ENCODE measurements at regions not wholly inside any gene's neighbourhood (a gene's known extent, or its start where the extent isn't known, plus 50 kb on each side); places are given as distances from the start of the nearest gene placed in this dataset.

DNA sequence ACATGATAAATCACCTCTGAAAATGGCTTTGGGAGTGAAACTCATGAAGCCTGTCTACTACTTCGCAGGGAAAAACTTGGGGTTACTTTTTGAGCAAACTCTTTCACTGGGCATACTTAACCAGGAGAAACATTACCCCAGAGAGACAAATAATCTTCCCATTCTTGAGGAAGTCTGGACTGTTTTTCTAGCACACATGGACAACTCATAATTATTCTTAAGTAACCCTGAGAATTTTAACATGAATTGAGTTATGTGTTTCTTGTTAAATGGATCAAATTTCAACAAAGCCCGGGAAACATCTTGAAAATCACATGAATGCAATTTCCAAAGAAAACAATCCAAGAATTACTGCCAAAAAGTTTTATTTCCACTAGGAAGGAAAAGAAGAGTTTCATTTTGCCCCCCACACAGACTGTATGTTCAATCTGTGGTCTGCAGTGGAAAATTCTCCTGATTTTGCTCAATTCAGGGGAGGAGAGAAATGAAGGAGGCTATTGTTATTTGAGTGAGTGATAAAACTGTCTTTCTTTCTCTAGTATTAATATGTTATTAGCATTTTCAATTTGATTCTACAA, 564.8 kb upstream of the CLINT1 start:
- no peaks in the 10 kb centered on the region for H3K36me3 ChIP-seq (ENCODE audit: control insufficient read depth in 2 of 2, extremely low read depth in 1 of 2, insufficient read depth in 2 of 2, low read length in 2 of 2)
- TF ChIP-seq, protein P1, sequence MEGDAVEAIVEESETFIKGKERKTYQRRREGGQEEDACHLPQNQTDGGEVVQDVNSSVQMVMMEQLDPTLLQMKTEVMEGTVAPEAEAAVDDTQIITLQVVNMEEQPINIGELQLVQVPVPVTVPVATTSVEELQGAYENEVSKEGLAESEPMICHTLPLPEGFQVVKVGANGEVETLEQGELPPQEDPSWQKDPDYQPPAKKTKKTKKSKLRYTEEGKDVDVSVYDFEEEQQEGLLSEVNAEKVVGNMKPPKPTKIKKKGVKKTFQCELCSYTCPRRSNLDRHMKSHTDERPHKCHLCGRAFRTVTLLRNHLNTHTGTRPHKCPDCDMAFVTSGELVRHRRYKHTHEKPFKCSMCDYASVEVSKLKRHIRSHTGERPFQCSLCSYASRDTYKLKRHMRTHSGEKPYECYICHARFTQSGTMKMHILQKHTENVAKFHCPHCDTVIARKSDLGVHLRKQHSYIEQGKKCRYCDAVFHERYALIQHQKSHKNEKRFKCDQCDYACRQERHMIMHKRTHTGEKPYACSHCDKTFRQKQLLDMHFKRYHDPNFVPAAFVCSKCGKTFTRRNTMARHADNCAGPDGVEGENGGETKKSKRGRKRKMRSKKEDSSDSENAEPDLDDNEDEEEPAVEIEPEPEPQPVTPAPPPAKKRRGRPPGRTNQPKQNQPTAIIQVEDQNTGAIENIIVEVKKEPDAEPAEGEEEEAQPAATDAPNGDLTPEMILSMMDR (optimal IDR thresholded peaks at IDR 0.05 in 1 of 3, IDR thresholded peaks at IDR 0.05 in 1 of 3, conservative IDR thresholded peaks at IDR 0.05 in 1 of 3; ENCODE audit: extremely low read depth in 1 of 3, insufficient read depth in 2 of 3, low read length in 3 of 3), result no peak
- no peak for TF ChIP-seq EZH2 (IDR thresholded peaks at IDR 0.05; ENCODE audit: low read length)
- H3K9me1 ChIP-seq (ENCODE audit: control insufficient read depth, extremely low read depth, insufficient read depth, low read length), result no peaks in the 10 kb centered on the region
- no peaks in the 10 kb centered on the region for H3K79me2 ChIP-seq (ENCODE audit: control insufficient read depth, insufficient read depth, low read length)
- H4K20me1 ChIP-seq (ENCODE audit: control insufficient read depth, extremely low read depth, insufficient read depth, low read length), result no peaks in the 10 kb centered on the region
- no peak overlapping the region for H3K4me2 ChIP-seq (ENCODE audit: control insufficient read depth, extremely low read depth, insufficient read depth, low read depth, low read length)
- DNase-seq (ENCODE audit: low read depth, low spot score), result no peak
- no peak overlapping the region for H3K9ac ChIP-seq (ENCODE audit: control insufficient read depth, extremely low read depth, insufficient read depth, low read length)
- dilution Hi-C loops (cut with MboI; ENCODE audit: extremely low pct_ligation_motif_present, low sequenced_read_pairs), result no loop called here
- no peak overlapping the region for H2AFZ ChIP-seq (ENCODE audit: control insufficient read depth, low read length)
- H3K4me1 ChIP-seq (ENCODE audit: control insufficient read depth, extremely low read depth, insufficient read depth, low read length), result no peaks in the 10 kb centered on the region
- H3K27me3 ChIP-seq (ENCODE audit: control insufficient read depth, extremely low read depth, insufficient read depth, low read length), result no peaks in the 10 kb centered on the region
- no peak for FAIRE-seq
- H3K9me3 ChIP-seq (ENCODE audit: control insufficient read depth, low read depth, low read length), result no peaks in the 10 kb centered on the region
- H3K4me3 ChIP-seq (ENCODE audit: control insufficient read depth in 2 of 3, extremely low read depth in 1 of 3, insufficient read depth in 2 of 3, low read depth in 1 of 3, low read length in 3 of 3), result no peak overlapping the region
- H3K27ac ChIP-seq (ENCODE audit: control insufficient read depth, insufficient read depth, low read length), result no peak overlapping the region

DNA sequence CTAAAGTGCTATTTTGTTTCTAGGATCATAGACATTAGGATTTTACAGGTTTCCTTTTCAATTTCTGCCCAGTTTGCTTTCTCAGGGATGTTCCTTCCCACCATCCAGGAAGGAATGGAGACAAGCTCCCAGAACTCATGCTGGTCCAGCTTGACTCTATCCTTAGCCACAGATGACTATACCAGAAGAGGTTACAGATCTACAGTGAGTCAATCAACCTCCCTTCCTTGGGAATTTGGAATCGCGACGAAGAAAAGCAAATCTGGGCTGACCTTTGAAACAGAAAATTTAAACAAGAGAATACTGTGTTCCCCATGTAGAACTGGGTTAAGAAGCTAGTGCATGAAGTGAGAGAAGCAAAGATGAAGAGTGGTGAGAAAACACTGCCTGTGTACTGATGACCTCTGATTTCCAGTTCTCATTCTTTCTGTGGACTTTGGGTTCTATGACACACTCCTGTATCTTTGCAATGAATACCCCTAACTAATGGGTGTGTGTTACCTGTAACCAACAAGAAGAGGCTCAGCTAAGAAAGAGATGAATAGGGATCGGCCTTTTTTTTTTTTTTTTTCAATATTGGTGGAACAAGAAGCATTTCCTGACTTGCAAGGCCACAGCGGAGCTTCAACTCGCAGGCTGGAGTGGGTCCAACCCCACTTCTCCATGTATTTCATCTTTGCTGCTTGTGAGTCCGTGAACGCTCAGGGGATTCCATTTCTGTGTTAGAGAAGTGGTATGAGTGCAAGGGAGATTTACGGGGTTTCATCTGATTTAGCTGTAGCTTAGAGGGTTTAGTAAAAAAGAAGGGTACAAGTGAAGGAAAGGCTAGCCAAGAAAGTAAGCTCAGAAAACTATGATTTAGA, 563.9 kb upstream of the CLINT1 start:
- Histone ChIP-seq H3K4me1 (ENCODE audit: control insufficient read depth, extremely low read depth, insufficient read depth, low read length) (no peaks in the 10 kb centered on the region), H3K79me2 (ENCODE audit: control insufficient read depth, insufficient read depth, low read length) (no peaks in the 10 kb centered on the region), H2AFZ (ENCODE audit: control insufficient read depth, low read length) (no peak overlapping the region), H3K27me3 (ENCODE audit: control insufficient read depth, extremely low read depth, insufficient read depth, low read length) (no peaks in the 10 kb centered on the region), H3K9ac (ENCODE audit: control insufficient read depth, extremely low read depth, insufficient read depth, low read length) (no peak overlapping the region), H3K36me3 (ENCODE audit: control insufficient read depth in 2 of 2, extremely low read depth in 1 of 2, insufficient read depth in 2 of 2, low read length in 2 of 2) (no peaks in the 10 kb centered on the region), H3K27ac (ENCODE audit: control insufficient read depth, insufficient read depth, low read length) (no peak overlapping the region), H3K9me3 (ENCODE audit: control insufficient read depth, low read depth, low read length) (no peaks in the 10 kb centered on the region), H3K4me2 (ENCODE audit: control insufficient read depth, extremely low read depth, insufficient read depth, low read depth, low read length) (no peak overlapping the region), H3K9me1 (ENCODE audit: control insufficient read depth, extremely low read depth, insufficient read depth, low read length) (no peaks in the 10 kb centered on the region), H4K20me1 (ENCODE audit: control insufficient read depth, extremely low read depth, insufficient read depth, low read length) (no peaks in the 10 kb centered on the region), H3K4me3 (ENCODE audit: control insufficient read depth in 2 of 3, extremely low read depth in 1 of 3, insufficient read depth in 2 of 3, low read depth in 1 of 3, low read length in 3 of 3) (no peak overlapping the region)
- DNase-seq (ENCODE audit: low read depth, low spot score), result no peak
- dilution Hi-C loops (cut with MboI; ENCODE audit: extremely low pct_ligation_motif_present, low sequenced_read_pairs), result no loop called here
- no peak for FAIRE-seq
- no peak for TF ChIP-seq EZH2 (IDR thresholded peaks at IDR 0.05; ENCODE audit: low read length)
- TF ChIP-seq, protein P1 (optimal IDR thresholded peaks at IDR 0.05 in 1 of 3, IDR thresholded peaks at IDR 0.05 in 1 of 3, conservative IDR thresholded peaks at IDR 0.05 in 1 of 3; ENCODE audit: extremely low read depth in 1 of 3, insufficient read depth in 2 of 3, low read length in 3 of 3), result no peak

Data from keratinocyte (primary cell).